Upper lobe of right lung (tissue), 1 donor: ENCODE measurements at regions not wholly inside any gene's neighbourhood (a gene's known extent, or its start where the extent isn't known, plus 50 kb on each side); places are given as distances from the start of the nearest gene placed in this dataset.

Source experiments
- ATAC-seq: fragments of 200-7000 bp; cut with Tn5 transposase; one replicate; pipeline ENCODE4 v1.9.1; 2020; ENCODE audit warnings: mild to moderate bottlenecking, moderate library complexity
- DNase-seq: peaks from one replicate; pipeline ENCODE4 v3.0.0-alpha.2; 2020
- H3K27ac ChIP-seq: fragments of 200-600 bp; one replicate; pipeline ENCODE4 v1.8.0; 2022
- H3K27me3 ChIP-seq: fragments of 200-600 bp; one replicate; pipeline ENCODE4 v1.8.0; 2022; ENCODE audit warnings: mild to moderate bottlenecking
- H3K36me3 ChIP-seq: fragments of 200-600 bp; one replicate; pipeline ENCODE4 v1.8.0; 2022
- H3K4me1 ChIP-seq: fragments of 200-600 bp; one replicate; pipeline ENCODE4 v1.8.0; 2022
- H3K4me3 ChIP-seq: fragments of 200-600 bp; one replicate; pipeline ENCODE4 v1.8.0; 2022; ENCODE audit warnings: mild to moderate bottlenecking
- H3K9me3 ChIP-seq: fragments of 200-600 bp; one replicate; pipeline ENCODE4 v1.8.0; 2022
- intact Hi-C: fragments of 100-400 bp; cut with DNase I; formaldehyde crosslinking; loops from one replicate; pipeline ENCODE4 v1.11.0; 2022
- TF ChIP-seq, protein P1 (sequence below): fragments of 200-600 bp; IDR thresholded peaks from one replicate; pipeline ENCODE4 v1.8.0; 2022; ENCODE audit warnings: antibody characterized with exemption
- donor health status: DM: no; HTN: yes; CAD: no; lungs with severe emphysema.

DNA sequence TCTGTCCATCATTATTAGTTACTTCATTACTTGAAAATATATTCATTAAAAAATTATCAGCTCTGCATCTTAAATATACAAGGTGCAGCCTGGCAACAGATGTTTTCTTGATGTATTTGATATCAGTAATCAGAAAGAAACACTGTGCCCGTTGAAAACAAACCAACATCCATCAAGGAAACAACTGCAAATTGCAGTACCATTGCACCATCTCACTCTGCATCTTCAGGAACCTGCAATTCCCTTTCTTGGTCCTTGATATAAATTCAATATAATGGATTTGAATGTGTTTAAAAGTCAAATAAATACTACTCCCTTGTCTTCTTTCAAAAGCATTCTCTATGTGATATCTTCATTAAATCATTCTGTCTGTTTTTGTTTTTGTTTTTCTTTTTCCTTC lies 1131.2 kb downstream of the FAM181B start:
- DNase-seq (no peak), ATAC-seq (no peak)
- Histone ChIP-seq H3K4me1 (no peaks in the 10 kb centered on the region), H3K9me3 (no peaks in the 10 kb centered on the region), H3K36me3 (no peaks in the 10 kb centered on the region), H3K4me3 (no peak overlapping the region), H3K27me3 (no peaks in the 10 kb centered on the region), H3K27ac (no peak overlapping the region)
- TF ChIP-seq, protein P1, sequence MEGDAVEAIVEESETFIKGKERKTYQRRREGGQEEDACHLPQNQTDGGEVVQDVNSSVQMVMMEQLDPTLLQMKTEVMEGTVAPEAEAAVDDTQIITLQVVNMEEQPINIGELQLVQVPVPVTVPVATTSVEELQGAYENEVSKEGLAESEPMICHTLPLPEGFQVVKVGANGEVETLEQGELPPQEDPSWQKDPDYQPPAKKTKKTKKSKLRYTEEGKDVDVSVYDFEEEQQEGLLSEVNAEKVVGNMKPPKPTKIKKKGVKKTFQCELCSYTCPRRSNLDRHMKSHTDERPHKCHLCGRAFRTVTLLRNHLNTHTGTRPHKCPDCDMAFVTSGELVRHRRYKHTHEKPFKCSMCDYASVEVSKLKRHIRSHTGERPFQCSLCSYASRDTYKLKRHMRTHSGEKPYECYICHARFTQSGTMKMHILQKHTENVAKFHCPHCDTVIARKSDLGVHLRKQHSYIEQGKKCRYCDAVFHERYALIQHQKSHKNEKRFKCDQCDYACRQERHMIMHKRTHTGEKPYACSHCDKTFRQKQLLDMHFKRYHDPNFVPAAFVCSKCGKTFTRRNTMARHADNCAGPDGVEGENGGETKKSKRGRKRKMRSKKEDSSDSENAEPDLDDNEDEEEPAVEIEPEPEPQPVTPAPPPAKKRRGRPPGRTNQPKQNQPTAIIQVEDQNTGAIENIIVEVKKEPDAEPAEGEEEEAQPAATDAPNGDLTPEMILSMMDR = no peak
- intact Hi-C loops = no loop called here

- DNase-seq = no peak
- no peaks in the 10 kb centered on the region for H3K36me3 ChIP-seq
- H3K27me3 ChIP-seq = no peaks in the 10 kb centered on the region
Measured at GRCh38 chr11:81596704-81597103, 1137.0 kb downstream of the FAM181B start.

GRCh38 chr11:81585390-81585933 lies 1148.2 kb downstream of the FAM181B start:
- no peaks in the 10 kb centered on the region for H3K9me3 ChIP-seq
- ATAC-seq = no peak
- H3K4me1 ChIP-seq = no peaks in the 10 kb centered on the region
- DNase-seq = no peak
- no peaks in the 10 kb centered on the region for H3K36me3 ChIP-seq
- H3K27me3 ChIP-seq = no peaks in the 10 kb centered on the region
- intact Hi-C loops = no loop called here
- no peak overlapping the region for H3K27ac ChIP-seq
- H3K4me3 ChIP-seq = no peak overlapping the region
- TF ChIP-seq, protein P1 = no peak

More at GRCh38 chr11:81596704-81597103, 1137.0 kb downstream of the FAM181B start:
- no peak overlapping the region for H3K4me3 ChIP-seq
- no peak for ATAC-seq
- intact Hi-C loops = no loop called here
- no peak overlapping the region for H3K27ac ChIP-seq
- TF ChIP-seq, protein P1 = no peak
- no peaks in the 10 kb centered on the region for H3K4me1 ChIP-seq
- H3K9me3 ChIP-seq = no peaks in the 10 kb centered on the region

DNA sequence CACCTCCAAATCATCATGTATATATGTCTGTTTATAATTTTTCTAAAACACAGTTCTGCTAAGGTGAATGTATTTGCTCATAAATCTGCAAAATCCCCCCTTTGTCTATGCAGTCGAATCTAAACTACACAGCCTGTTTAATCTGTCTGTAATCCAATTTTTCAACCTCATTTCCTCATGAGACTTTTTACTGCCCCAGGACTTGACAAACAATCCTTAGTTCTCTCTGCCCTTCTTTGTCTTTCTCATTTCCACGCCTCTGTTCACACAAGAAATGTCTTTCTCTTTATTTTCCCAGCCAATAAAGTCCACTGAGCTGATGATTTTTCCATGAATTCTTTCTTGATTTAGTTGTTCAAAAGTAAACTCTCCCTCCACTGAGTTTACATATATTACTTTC lies 1154.3 kb downstream of the FAM181B start:
- ATAC-seq (no peak), DNase-seq (no peak)
- Histone ChIP-seq H3K36me3 (no peaks in the 10 kb centered on the region), H3K4me3 (no peak overlapping the region), H3K4me1 (no peaks in the 10 kb centered on the region), H3K27ac (no peak overlapping the region), H3K27me3 (no peaks in the 10 kb centered on the region), H3K9me3 (no peaks in the 10 kb centered on the region)
- intact Hi-C loops = no loop called here
- TF ChIP-seq, protein P1 = no peak

- H3K9me3 ChIP-seq = no peaks in the 10 kb centered on the region
- intact Hi-C loops = no loop called here
- TF ChIP-seq, protein P1 = no peak
- ATAC-seq = no peak
- no peaks in the 10 kb centered on the region for H3K4me1 ChIP-seq
- no peaks in the 10 kb centered on the region for H3K36me3 ChIP-seq
- no peak for DNase-seq
- no peaks in the 10 kb centered on the region for H3K27me3 ChIP-seq
- H3K27ac ChIP-seq = no peak overlapping the region
- H3K4me3 ChIP-seq = no peak overlapping the region
Measured at GRCh38 chr11:81578571-81578970, 1155.1 kb downstream of the FAM181B start.

DNA sequence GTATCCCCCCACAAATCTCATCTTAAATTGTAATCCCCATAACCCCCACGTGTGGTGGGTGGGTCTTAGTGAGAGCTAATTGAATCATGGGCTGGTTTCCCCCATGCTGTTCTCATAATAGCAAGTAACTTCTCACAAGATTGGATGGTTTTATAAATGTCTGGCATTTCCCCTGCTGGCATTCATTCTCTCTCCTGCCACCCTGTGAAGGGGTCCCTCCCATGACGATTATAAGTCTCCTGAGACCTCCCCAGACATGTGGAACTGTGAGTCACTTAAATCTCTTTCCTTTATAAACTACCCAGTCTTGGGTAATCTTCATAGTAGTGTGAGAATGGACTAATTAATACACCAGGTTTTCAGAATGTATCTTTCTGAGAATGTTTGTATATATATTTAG lies 1159.4 kb downstream of the FAM181B start:
- intact Hi-C loops = no loop called here

More for the DNA sequence above, 1159.4 kb downstream of the FAM181B start:
- no peaks in the 10 kb centered on the region for H3K9me3 ChIP-seq
- TF ChIP-seq, protein P1 = no peak
- H3K36me3 ChIP-seq = no peaks in the 10 kb centered on the region
- no peak for ATAC-seq
- no peak overlapping the region for H3K27ac ChIP-seq
- H3K4me3 ChIP-seq = no peak overlapping the region
- no peaks in the 10 kb centered on the region for H3K4me1 ChIP-seq
- no peak for DNase-seq
- no peaks in the 10 kb centered on the region for H3K27me3 ChIP-seq
